DOHH2 (cell line): ENCODE measurements at regions not wholly inside any gene's neighbourhood (a gene's known extent, or its start where the extent isn't known, plus 50 kb on each side); places are given as distances from the start of the nearest gene placed in this dataset.

ENCODE experiments used
- EZH2phosphoT487 ChIP-seq: fragments of 200-600 bp; sonication (generic); IDR thresholded peaks from 2 replicates; pipeline ENCODE4 v1.6.1; 2017; ENCODE audit warnings: borderline replicate concordance, mild to moderate bottlenecking, antibody characterized with exemption, low read length, moderate library complexity, mixed read lengths
- TF ChIP-seq, protein P1 (sequence below): fragments of 200-600 bp; sonication (generic); IDR thresholded peaks from one replicate; pipeline ENCODE4 v1.5.1; 2014; ENCODE audit warnings: antibody characterized with exemption, mild to moderate bottlenecking, low read depth, low read length; ENCODE audit not compliant: poor library complexity, severe bottlenecking

- TF ChIP-seq EZH2phosphoT487 = no peak
- TF ChIP-seq, protein P1, sequence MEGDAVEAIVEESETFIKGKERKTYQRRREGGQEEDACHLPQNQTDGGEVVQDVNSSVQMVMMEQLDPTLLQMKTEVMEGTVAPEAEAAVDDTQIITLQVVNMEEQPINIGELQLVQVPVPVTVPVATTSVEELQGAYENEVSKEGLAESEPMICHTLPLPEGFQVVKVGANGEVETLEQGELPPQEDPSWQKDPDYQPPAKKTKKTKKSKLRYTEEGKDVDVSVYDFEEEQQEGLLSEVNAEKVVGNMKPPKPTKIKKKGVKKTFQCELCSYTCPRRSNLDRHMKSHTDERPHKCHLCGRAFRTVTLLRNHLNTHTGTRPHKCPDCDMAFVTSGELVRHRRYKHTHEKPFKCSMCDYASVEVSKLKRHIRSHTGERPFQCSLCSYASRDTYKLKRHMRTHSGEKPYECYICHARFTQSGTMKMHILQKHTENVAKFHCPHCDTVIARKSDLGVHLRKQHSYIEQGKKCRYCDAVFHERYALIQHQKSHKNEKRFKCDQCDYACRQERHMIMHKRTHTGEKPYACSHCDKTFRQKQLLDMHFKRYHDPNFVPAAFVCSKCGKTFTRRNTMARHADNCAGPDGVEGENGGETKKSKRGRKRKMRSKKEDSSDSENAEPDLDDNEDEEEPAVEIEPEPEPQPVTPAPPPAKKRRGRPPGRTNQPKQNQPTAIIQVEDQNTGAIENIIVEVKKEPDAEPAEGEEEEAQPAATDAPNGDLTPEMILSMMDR = no peak
These were observed 466.5 kb upstream of the SOX5 start for GRCh38 chr12:24415934-24416333.
